Pulmonary artery endothelial cell (primary cell): ENCODE measurements at regions not wholly inside any gene's neighbourhood (a gene's known extent, or its start where the extent isn't known, plus 50 kb on each side); places are given as distances from the start of the nearest gene placed in this dataset.

Experiments used
- DNase-seq: peaks from one replicate; pipeline ENCODE4 v3.0.0-alpha.2; 2011; ENCODE audit warnings: low read depth, low spot score

DNA sequence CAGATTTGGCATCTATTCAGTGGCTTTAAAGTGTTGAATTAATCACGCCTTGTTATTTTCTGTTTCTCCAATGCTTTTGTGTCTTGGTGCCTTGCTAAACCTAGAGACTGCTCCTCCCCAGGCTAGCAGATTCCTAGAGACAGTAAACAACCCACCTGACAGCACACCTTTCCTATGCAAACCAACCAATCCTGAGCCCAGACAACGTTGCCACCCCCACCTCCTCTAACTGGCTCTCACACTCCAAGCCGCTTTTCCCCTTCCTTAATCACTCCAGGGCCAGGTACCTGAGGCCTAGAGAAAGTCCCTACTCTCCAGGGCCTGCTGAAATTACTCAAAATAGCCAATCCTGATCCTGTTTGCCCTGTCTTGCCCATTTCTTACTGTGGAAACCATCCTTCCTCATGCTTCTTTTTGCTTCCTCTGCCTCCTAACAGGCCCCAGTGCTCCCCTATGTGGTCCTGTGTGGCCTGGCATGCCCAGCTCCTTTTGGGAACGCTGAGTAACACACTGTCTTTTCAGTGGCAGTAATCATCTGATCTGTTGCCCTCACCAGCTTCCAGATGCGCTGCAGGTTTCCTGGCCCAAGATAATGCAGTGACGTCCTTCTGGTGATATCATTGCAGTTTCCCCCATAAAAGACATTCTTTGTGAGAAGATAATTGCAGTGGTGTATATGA is 53.4 kb downstream of the GAS1 start:
- DNase-seq, result no peak

DNA sequence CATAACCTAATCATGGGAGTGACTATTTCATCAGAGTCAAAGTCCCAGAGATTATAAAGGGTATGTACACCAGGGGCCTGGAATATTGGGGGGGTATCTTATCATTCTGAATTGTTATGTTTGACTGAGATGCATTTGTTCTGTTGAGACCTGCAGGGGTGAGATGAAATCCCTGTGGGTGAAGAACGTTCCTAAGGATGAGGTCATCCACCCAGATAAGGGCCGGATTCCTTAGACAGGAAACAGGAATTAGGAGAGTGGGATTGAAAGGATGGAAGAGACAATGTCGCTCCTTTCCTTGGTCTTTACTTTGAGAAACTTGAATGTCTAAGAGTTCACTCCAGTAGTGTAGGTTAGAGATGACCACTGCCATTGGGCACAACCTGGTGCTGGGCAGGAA is 54.7 kb downstream of the GAS1 start:
- no peak for DNase-seq

DNA sequence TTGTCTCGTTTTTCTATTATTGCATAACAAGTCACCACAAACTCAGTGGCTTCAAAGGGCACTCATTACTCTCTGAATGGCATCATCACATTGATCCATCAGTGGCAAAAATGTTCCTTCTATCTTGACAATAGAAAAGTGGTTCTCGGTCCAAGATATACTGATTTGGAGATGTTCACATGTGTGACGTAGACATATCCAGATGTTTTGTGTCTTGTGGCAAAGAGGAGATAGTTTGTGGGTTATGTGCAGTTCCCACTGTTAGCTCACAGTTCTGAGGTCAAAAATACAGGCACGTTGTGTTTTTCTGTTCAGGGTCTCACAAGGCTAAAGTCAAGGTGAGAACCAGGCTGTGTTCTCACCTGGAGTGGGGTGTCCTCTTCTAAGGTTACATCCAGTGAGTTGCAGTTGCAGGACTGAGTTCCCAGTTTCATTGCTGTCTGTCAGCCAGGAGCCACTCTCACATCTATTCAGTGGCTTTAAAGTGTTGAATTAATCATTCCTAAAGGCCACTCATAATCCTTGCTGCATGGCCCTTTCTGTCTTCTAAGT is 55.3 kb downstream of the GAS1 start:
- DNase-seq, result no peak

DNA sequence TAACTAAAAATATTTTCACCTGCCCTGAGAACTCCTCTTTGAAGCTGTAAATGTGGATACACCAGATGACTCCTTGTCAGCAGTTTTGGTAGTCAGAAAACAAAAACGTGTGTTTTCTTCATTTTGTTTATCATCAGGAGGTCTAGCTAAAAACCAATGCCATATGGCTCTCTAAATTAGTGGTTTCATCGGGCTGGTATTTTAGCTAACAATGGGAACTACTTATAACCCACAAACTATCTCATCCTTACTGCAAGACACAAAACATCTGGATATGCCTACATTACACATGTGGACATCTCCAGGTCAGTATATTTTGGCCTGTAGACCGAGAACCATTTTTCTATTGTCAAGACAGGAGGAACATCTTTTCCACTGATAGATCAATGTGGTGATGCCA is 56.2 kb downstream of the GAS1 start:
- no peak for DNase-seq

DNA sequence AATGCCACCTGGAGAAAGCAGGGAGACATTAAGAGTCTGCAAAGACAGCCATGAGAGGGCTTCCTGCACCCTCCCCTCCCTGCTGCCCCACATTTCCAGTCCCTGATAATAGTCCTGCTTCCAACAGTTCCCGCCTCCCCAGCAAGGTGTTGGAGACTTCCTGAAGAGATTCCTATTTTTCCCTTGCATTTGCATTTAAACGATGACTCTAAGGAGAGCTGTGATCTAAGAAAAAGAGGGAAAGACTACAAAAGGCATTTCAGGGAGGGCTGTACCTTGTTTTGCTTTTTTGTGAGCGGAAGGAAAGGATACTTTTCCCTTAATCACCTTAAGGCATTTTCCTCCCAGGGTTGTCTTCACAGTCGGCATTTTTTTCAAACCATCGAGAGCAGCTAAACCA is 62.1 kb downstream of the GAS1 start:
- no peak for DNase-seq

DNA sequence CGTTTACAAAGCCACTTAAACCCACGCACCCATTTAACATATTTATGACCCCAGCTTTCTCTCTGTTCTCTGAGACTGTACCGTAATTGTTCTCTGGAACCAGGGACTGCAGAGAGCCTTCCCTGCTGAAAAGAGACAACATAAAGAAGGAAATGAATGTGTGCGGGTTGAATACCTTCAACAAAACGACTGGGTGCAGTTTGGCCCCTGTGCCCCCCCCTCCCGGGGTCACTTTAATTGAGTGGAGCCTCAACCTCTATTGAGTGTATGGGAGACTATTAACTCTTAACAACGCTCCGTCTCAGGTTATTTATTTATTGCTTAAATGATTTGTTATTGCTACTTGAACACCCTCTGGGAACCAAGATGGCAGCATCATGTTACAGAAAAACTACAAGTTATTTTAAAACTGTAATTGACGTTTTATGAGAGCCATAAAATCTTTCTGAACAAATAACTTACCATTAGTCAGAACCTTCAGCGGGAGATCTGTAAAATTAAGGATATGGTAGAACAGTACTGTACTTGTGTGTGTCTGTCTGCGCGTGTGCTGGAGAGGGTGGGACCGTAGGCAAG is 70.6 kb downstream of the GAS1 start:
- no peak for DNase-seq

DNA sequence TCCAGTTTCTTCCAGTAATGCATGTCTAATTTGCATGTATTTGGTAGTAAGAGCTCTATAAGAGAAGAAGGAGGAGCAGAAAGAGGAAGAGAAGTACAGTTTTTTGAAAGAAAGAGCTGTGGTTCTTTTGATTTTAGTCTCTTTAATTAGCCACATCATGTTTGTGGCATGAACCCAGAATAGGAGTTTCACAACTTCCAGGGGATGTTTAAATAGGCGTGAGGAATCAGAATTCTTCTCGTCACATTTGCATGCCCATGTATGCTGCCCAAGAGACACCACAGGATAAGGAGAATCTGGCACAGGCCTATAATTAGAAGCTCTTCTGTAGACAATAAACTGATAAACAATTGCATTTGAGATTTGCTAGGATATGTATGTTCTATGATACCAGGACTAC is 78.7 kb downstream of the GAS1 start:
- no peak for DNase-seq

DNA sequence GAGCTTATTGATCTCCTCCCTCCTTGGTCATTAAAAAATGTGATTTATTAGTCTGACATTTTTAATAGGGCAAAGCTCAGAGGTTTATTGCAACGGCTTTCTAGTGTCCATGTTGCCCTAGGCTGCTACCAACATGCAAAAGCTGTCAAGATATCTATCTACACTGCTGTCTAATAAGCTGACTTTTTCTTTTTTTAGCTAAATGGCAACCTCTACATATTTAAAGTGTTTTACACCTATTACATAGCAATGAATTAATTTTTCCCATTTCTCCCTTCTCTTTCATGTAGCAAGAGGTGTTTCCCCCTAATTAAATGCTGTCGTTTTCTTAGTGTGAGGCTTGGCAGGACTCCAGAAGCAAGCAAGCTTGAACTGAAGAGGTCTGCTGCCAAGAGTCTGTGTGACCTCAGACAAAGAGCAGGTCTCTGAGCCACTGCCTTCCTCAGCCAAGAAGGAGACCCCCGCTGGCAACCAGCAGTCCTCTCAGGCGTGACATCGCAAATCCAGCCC is 79.4 kb downstream of the GAS1 start:
- DNase-seq, result no peak

DNA sequence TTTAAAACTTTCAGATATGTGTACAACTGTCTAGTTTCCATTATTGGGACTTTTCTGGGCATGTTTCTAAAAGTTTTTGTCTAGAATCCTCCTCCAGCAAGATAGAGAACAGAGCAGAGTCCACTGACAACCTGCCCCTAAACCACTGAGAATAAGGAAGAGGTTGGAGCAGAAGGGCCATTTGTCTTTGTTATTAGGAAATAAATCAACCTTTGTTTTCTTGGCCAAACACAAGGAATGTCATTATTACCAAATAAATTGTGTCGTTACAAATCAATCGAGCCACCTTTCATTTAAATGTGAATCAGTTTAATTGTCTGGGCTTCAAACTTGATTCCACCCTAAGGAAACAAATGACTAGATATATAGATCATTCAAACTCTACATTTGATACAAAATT is 81.4 kb downstream of the GAS1 start:
- no peak for DNase-seq

DNA sequence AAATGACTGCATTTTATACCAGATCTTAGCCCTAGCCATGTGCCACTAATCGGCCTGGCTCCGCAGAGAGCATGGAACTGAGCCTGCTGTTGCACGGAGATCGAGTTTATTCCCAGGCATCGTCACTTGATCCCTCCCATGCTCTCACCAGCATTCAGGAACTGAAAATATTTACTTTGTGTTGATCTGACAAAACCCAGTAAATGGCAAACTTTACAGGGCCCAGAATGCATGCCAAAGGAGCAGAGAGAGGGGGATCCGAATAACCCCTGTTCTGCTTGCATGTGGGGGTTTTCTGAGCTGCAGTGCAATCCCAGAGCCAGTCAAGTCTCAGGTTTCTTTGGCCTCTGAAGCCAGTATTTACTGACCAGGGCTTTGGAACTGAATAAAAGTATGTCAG is 87.3 kb downstream of the GAS1 start:
- DNase-seq, result no peak

DNA sequence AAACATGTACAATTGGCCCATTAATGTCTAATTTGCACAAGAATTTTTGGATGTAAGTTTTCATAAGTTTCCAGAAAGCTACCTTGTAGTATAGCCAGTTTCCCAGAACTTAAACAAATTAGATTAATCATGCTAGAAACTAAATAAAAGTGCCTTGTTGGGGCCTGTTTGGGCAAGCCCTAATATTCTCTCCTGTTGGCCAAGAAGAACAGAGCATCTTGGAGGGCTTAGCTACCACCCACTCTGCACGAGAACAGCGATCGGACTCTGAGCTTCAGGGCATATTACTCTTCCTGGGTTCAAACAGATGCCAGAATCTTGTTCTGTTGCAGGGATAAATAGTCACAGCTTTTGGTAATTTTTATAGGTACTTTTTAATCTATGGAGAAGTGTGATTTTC is 88.2 kb downstream of the GAS1 start:
- DNase-seq, result no peak

DNA sequence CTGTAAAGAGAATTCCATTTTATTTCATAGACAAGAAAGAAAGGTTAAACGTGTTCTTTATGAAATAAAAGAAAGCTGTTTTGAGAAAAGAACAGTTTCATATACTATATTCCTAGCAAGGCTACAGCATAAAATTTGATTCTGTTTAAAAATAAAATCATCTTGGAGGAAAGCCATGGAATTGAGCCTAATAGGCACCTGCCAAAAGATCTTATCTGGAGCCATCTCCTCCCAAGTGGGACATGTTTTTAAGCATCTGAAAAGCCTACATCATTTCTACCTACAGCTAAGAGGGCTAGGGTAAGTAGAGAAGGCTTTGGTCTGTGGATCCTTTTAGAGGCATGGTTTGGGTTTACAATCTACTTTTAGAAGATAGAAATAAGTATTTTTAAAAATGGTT is 89.3 kb downstream of the GAS1 start:
- DNase-seq, result no peak

DNA sequence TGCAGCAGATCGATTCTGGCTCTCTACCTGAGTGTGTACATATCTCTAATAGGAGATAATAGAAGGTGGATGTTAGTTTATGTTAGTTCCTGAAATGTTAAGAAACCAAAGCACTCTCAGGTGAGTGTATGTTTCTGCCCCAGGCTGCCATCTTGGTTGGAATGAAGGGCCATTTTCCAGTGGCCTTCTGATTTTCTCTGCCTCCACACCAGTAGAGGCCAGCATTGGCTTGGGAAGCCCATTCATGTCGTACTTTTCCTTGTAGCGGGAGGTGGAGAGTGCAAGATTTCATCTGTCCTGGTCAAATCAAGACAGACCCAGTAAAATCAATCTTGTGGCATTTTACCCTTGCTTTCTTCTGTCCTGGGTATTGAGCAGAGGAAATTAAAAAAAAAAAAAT is 91.0 kb downstream of the GAS1 start:
- no peak for DNase-seq

DNA sequence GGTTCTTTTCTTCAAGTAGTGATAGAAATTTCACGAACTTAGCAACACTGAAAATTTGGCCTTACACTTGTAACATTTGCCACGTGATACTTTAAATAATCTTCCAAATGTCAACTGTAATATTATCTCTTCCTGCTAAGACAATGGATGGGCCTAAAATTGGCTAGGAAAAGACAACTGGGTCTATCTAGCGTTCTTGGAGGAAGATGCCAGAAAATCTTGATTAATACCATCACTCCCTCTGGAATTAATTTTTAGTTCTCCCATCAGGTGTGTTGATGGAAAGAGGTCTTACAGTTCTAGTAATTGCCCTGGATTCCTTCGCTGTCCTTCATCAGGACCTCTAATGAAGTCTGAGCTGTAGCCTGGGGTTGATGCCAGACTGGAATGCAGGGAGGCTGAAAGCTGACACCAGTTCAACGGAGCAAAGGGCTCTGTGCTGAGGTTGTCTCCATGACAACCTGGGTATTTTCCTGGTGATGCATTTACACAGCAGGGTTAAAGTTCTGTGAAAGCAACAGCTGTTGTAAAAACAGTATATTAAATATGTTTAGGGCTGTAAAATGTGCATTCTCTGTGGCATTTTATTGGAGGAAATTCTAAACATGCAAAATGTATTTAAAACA is 92.3 kb downstream of the GAS1 start:
- no peak for DNase-seq

DNA sequence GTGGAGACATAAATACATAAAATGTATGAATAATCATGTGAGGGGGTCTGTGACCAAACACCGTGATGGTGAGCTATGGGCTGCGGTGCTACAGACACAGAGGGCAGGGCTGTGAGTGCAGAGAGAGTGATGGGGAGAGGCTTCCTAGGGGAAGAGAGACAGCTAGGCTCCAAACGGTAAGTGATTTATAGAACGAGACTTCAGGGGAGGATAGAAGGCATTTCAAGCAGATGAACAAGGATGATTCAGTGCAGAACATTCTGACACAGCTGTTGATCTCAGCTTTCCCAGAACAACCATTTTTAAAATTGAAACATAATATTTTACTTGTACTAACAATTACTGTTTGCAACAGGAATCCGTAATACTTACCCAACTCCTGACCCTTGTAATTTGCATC is 100.7 kb downstream of the GAS1 start:
- DNase-seq, result no peak

DNA sequence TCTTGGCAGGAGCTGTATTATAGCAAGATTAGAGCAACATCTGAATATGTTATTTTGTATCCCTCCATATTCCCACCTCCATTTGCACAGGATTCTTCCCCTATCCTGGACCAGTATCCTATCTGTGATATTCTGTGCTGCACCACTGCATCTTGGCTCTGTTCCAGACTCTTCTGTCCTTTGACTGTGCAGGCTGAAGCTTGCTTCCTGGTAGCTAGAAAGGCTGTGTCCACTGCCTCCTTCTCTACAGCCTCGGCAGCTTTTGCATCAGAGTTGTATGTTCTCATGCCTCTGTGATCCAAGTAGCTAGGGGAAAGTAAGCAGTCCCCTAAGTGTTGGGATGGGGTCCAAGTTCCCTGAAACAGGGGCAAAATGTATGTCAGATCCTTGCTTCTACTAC is 104.1 kb downstream of the GAS1 start:
- DNase-seq, result no peak

DNA sequence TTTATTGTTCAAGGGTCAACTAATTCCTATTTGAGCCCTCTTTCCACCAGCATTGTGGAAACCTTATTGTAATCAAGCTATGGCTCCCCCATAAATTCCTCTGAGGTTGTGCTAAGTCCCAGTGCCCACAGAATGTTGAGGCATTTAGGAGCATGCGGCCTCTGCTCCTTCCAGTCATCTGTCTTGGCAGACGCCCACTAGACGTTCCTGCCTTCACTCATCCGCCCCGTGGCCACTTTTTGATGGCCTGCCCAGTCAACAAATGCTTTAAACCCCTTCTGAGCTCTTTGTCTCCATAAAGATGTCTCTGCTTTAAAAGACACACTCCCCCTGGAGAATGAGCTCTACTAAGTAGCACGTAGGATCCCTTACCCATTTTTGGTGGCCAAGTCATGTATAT is 104.7 kb downstream of the GAS1 start:
- DNase-seq, result no peak

DNA sequence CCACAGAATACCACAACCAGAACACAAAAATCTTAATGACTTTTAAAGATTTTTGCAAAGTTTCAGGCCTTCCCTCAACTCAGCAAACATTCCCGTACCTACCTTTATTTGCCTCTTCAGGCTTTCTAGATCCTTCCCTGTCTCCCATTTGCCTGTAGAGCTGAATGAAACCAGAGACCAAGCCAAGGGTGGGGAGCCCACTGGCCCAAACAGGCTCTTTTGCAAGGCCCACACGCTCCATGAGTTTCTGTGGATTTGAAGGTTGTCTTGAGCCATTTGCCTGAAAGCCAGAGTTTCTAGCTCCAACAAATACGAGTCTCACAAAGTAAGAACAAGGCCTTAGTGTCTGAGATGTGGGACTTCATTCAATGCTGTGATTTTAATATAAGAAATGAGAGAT is 107.8 kb downstream of the GAS1 start:
- DNase-seq, result no peak

DNA sequence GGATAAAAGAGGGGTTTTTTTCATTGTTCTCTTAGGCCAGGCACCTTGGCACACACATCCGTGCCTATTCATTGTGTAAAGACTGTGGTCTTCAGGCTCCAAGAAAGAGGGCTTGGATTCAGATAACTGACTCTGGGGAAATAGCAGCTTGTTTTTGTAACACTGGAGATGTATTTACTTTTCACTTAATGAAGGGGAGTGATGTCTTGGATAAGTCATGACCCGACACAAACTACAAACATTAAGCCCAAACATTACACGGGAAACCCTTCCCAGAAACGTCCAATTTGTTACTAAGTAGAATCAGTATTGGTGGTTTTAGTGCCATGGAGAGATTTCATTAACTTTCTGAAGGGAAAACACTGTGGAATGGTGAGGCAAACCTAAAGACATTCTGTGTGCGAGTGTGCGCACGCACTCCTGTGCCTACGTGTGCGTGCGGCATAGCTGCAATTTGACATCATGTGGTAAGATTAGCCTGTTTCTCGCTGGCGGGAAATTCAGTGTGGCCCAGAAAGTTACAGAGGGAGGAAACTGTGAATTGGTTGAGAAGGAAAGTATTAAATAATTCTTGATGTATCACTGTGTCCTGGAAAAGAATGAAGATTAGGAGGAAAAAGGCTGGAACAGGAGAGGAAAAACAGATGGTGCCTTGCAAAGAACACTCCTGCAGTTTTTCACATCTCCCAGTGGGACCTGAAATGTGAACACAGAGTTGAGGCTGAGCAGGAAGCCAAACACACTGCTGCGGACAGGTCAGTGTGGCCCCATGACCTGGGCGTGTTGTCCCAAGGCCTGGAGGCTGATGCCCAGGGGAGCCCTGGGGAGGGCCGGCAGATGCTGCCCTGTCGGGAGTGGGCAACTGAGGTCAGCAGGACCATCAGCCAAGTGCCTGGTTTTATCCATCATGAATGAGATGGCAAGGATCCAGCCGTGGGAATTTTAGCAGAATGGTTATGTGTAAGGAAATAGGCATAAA is 108.5 kb downstream of the GAS1 start:
- DNase-seq, result no peak

DNA sequence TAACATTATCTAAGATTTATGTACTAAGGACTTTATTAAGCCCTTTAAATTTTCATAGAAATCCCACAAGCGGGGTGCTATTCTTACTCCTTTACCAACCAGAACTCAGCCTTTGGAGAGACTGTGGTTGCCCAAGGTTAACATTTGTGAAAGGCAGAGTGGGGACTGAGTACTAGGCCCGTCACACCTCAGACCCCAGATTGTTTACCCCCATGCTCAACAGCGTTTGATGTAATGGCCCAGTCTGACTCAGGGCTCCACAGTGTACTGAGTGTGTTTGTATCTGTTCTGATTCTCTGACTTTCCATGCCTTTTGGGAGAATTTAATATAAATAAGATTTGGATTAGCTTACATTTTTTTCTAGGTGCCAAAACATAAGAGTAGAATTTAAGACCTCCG is 110.0 kb downstream of the GAS1 start:
- no peak for DNase-seq

DNA sequence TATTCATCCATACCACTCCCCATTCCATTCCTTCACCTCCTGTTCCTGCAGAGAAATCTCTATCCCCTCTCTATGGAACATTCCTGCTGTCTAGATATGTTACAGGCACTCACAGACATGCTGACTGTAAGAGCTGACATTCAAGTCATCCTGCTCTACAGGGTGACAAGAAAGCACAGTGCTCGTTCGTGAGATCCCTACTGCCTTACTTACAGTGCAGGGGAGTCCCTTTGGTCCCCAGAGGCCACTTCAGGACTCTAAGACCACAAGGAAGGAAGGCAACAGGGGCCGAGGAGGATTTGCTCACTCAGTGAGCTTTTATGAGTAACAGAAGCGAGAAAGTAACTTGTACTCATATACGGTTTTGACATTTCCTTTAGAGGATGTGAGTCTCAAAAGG is 110.5 kb downstream of the GAS1 start:
- no peak for DNase-seq

DNA sequence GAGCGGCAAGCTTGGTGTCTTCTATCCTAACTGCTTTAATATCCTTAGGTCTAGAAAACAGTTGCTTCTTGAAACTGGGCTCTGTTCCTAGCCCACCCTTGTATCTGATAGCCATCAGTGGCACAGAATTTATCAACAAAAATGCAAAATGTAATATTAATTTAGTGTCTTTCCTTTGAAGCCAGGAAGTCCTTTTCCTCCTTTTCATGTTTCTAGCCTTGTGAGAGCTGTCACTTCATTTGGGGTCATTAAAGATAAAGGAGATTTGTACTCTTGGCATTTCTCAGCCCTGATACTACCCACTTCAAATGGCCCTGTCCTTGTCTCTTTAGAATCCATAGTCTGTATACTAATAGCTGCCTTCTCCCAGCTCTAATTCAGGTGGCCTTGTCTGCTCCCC is 111.0 kb downstream of the GAS1 start:
- no peak for DNase-seq
